GM21529 (cell line): ENCODE measurements at regions not wholly inside any gene's neighbourhood (a gene's known extent, or its start where the extent isn't known, plus 50 kb on each side); places are given as distances from the start of the nearest gene placed in this dataset.
"Not testable (repeated sequence)": the region's sequence is repeated elsewhere in the genome, so short reads cannot be mapped to it uniquely, and the experiment has no call there.

ENCODE experiments used
- ATAC-seq: cut with Tn5 transposase; IDR thresholded peaks from one replicate; pipeline ENCODE4 v1.9.1; 2021; ENCODE audit not compliant: unreplicated experiment

- not testable (repeated sequence) for ATAC-seq
These were observed 343.4 kb downstream of the SOX9 start for GRCh38 chr17:72464221-72464620.

- ATAC-seq = peak; percentile 35
These were observed 344.6 kb downstream of the SOX9 start for GRCh38 chr17:72465191-72466024.

GRCh38 chr17:72466199-72466598, 345.4 kb downstream of the SOX9 start:
- ATAC-seq = peak; percentile 72

- ATAC-seq = peak; percentile 5
These were observed 345.8 kb downstream of the SOX9 start for GRCh38 chr17:72466606-72467005.

GRCh38 chr17:72467841-72468653, 347.2 kb downstream of the SOX9 start:
- ATAC-seq = no peak

- no peak for ATAC-seq
These were observed 348.0 kb downstream of the SOX9 start for GRCh38 chr17:72468841-72469240.

- no peak for ATAC-seq
These were observed 349.4 kb downstream of the SOX9 start for GRCh38 chr17:72470121-72470705.

- ATAC-seq = no peak
These were observed 349.9 kb downstream of the SOX9 start for GRCh38 chr17:72470734-72471133.

- ATAC-seq = no peak
These were observed 350.5 kb downstream of the SOX9 start for GRCh38 chr17:72471296-72471695.

- no peak for ATAC-seq
These were observed 351.3 kb downstream of the SOX9 start for GRCh38 chr17:72472106-72472505.

- not testable (repeated sequence) for ATAC-seq
These were observed 352.1 kb downstream of the SOX9 start for GRCh38 chr17:72472853-72473390.

- no peak for ATAC-seq
These were observed 353.4 kb downstream of the SOX9 start for GRCh38 chr17:72474243-72474642.

- no peak for ATAC-seq
These were observed 354.1 kb downstream of the SOX9 start for GRCh38 chr17:72474719-72475477.

- no peak for ATAC-seq
These were observed 355.3 kb downstream of the SOX9 start for GRCh38 chr17:72476134-72476533.

GRCh38 chr17:72476575-72476986, 355.8 kb downstream of the SOX9 start:
- ATAC-seq = no peak

- ATAC-seq = no peak
These were observed 356.7 kb downstream of the SOX9 start for GRCh38 chr17:72477491-72477890.

GRCh38 chr17:72479113-72479512, 358.3 kb downstream of the SOX9 start:
- ATAC-seq = no peak

GRCh38 chr17:72481572-72481971, 360.8 kb downstream of the SOX9 start:
- no peak for ATAC-seq

GRCh38 chr17:72485596-72485995, 364.8 kb downstream of the SOX9 start:
- ATAC-seq = no peak

GRCh38 chr17:72486806-72487205, 366.0 kb downstream of the SOX9 start:
- ATAC-seq = no peak
